Spleen (tissue), 11 donors: ENCODE measurements at regions not wholly inside any gene's neighbourhood (a gene's known extent, or its start where the extent isn't known, plus 50 kb on each side); places are given as distances from the start of the nearest gene placed in this dataset.
"Not testable (repeated sequence)": the region's sequence is repeated elsewhere in the genome, so short reads cannot be mapped to it uniquely, and the experiment has no call there.

ENCODE experiments used
- DNase-seq: peaks from one replicate; pipeline ENCODE4 v3.0.0-alpha.2; 2020
- H3K27ac ChIP-seq, 8 donors: fragments of 200-600 bp; sonication (generic) in 7 of 8; 1 replicate in 4 of 8; 2 replicates in 4 of 8; pipeline versions ENCODE4 v1.5.0 to v1.8.0; 2016 to 2021; ENCODE audit warnings: inconsistent platforms in 4 of 8, mild to moderate bottlenecking in 4 of 8, moderate library complexity in 1 of 8
- H3K27me3 ChIP-seq, 7 donors: fragments of 200-600 bp; sonication (generic) in 6 of 7; replicated peaks in 1 of 7; 1 replicate in 4 of 7; 2 replicates in 3 of 7; pipeline versions ENCODE4 v1.5.0 to v1.8.0; 2016 to 2021; ENCODE audit warnings: inconsistent platforms in 3 of 7, mild to moderate bottlenecking in 1 of 7
- H3K36me3 ChIP-seq, 6 donors: fragments of 200-600 bp; sonication (generic) in 5 of 6; 1 replicate in 4 of 6; 2 replicates in 2 of 6; pipeline versions ENCODE4 v1.5.0 to v1.8.0; 2016 to 2021; ENCODE audit warnings: inconsistent platforms in 2 of 6
- H3K4me1 ChIP-seq, 6 donors: fragments of 200-600 bp; sonication (generic) in 5 of 6; 1 replicate in 3 of 6; 2 replicates in 3 of 6; pipeline versions ENCODE4 v1.5.0 to v1.8.0; 2016 to 2021; ENCODE audit warnings: inconsistent platforms in 3 of 6
- H3K4me3 ChIP-seq, 8 donors: fragments of 200-600 bp; sonication (generic) in 7 of 8; 1 replicate in 4 of 8; 2 replicates in 4 of 8; pipeline versions ENCODE4 v1.5.0 to v1.8.0; 2016 to 2021; ENCODE audit warnings: inconsistent platforms in 4 of 8, mild to moderate bottlenecking in 4 of 8, moderate library complexity in 2 of 8
- H3K9me3 ChIP-seq, 8 donors: fragments of 200-600 bp; sonication (generic) in 7 of 8; 1 replicate in 4 of 8; 2 replicates in 4 of 8; pipeline versions ENCODE4 v1.5.0 to v1.8.0; 2016 to 2021; ENCODE audit warnings: inconsistent platforms in 4 of 8
- POLR2A ChIP-seq, 3 donors: fragments of 450-650 bp; IDR thresholded peaks; one replicate each; pipeline ENCODE4 v1.5.1; 2017; ENCODE audit warnings: antibody characterized with exemption in 3 of 3, mild to moderate bottlenecking in 1 of 3
- POLR2AphosphoS5 ChIP-seq, 3 donors: sonication (generic); formaldehyde crosslinking; IDR thresholded peaks; one replicate each; pipeline ENCODE4 v1.5.1; 2017; ENCODE audit warnings: antibody characterized with exemption in 3 of 3
- WGBS, 5 donors: extraction: QIAGEN DNeasy Blood & Tissue Kit in 3 of 5; methylation state at CpG; one replicate each; pipeline versions ENCODE4 v1.1.5 to v1.1.7; 2013 to 2018; 5-methylcytosine and 5-hydroxymethylcytosine counted together
- intact Hi-C: fragments of 100-400 bp; cut with DNase I; formaldehyde crosslinking; loops from one replicate; pipeline ENCODE4 v1.15.0; 2023; ENCODE audit warnings: low total_unique reads
- TF ChIP-seq, protein P1 (sequence below), 11 experiments: fragments of 200-600 bp in 7 of 11; fragments of 450-650 bp in 4 of 11; sonication (generic) in 4 of 11; IDR thresholded peaks in 8 of 11; conservative IDR thresholded peaks in 3 of 11; 1 replicate in 7 of 11; 2 replicates in 4 of 11; pipeline versions ENCODE4 v1.4.0 to v1.8.0; 2016 to 2021; ENCODE audit warnings: antibody characterized with exemption in 11 of 11, inconsistent platforms in 4 of 11, mild to moderate bottlenecking in 1 of 11
- donor health status: healthy with polysubstance abuse.
- donor health status: DM: no; HTN: no; CAD: no; lungs with moderate emphysema.
- donor health status: DM: no; HTN: no; CAD: no.
- donor health status: Bipolar disorder and iron deficiency.
- donor health status: healthy.
- donor health status: DM: no; HTN: no; CAD: no.
- donor health status: DM: yes; HTN: yes; CAD: no.

DNA sequence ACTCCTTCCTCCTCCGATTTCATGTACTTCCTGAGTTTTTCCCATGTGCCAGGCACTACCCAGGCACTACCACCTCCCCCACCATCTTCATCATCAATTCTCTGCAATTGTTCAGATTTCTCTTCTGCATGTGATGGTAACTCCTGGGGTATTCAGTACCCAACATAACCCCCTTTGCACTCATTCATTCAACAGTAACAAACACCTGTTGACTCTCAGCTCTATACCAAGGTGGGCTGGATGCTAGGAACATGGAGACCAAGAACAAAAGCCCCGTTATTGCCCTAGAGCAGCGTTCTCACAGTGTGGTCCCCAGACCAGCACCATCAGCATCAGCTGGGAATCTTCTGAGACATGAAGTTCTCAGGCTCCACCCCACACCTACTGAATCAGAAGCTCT is 113.0 kb upstream of the CHD2 start:
- DNase-seq, result peak; percentile 30
- Histone ChIP-seq H3K36me3 (peaks cover 0 to 16% (median 0%) of the 10 kb centered on the region in 6 donors), H3K4me3 (no peak overlapping the region), H3K27me3 (no peaks in the 10 kb centered on the region), H3K27ac (no peak overlapping the region), H3K9me3 (peaks cover 0 to 6% (median 0%) of the 10 kb centered on the region in 8 donors), H3K4me1 (no peaks in the 10 kb centered on the region)
- intact Hi-C loops, result no loop called here
- WGBS, 5 donors, result 84 to 94% (median 85%) methylated on average over 3 of the region's 3 CpGs
- TF ChIP-seq, protein P1, sequence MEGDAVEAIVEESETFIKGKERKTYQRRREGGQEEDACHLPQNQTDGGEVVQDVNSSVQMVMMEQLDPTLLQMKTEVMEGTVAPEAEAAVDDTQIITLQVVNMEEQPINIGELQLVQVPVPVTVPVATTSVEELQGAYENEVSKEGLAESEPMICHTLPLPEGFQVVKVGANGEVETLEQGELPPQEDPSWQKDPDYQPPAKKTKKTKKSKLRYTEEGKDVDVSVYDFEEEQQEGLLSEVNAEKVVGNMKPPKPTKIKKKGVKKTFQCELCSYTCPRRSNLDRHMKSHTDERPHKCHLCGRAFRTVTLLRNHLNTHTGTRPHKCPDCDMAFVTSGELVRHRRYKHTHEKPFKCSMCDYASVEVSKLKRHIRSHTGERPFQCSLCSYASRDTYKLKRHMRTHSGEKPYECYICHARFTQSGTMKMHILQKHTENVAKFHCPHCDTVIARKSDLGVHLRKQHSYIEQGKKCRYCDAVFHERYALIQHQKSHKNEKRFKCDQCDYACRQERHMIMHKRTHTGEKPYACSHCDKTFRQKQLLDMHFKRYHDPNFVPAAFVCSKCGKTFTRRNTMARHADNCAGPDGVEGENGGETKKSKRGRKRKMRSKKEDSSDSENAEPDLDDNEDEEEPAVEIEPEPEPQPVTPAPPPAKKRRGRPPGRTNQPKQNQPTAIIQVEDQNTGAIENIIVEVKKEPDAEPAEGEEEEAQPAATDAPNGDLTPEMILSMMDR (IDR thresholded peaks at IDR 0.05 in 8 of 11, conservative IDR thresholded peaks at IDR 0.05 in 3 of 11), result no peak
- no peak for TF ChIP-seq POLR2AphosphoS5 (IDR thresholded peaks at IDR 0.05)
- no peak for TF ChIP-seq POLR2A (IDR thresholded peaks at IDR 0.05)

DNA sequence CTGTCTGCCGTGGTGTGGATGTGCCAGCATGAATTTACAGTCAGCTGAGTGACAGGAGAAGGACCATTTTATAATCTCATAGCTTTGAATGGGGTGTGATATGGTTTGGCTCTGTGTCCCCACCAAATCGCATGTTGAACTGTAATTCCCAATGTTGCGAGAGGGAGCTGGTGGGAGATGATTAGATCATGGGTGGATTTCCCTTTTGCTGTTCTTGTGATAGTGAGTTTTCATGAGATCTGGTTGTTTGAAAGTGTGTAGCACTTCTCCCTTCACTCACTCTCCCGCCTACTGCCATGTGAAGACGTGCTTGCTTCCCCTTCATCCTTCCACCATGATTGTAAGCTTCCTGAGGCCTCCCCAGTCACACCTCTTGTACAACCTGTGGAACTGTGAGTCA is 111.9 kb upstream of the CHD2 start:
- Histone ChIP-seq H3K9me3 (peaks cover 0 to 6% (median 0%) of the 10 kb centered on the region in 8 donors), H3K4me3 (no peak overlapping the region), H3K27me3 (no peaks in the 10 kb centered on the region), H3K27ac (no peak overlapping the region), H3K36me3 (peaks cover 0 to 16% (median 0%) of the 10 kb centered on the region in 6 donors), H3K4me1 (no peaks in the 10 kb centered on the region)
- intact Hi-C loops, result no loop called here
- DNase-seq, result peak; percentile 6
- 90 to 100% (median 95%) methylated on average over 5 of the region's 5 CpGs for whole genome bisulfite sequencing, 5 donors
- TF ChIP-seq, protein P1 (IDR thresholded peaks at IDR 0.05 in 8 of 11, conservative IDR thresholded peaks at IDR 0.05 in 3 of 11), result no peak
- TF ChIP-seq POLR2AphosphoS5 (IDR thresholded peaks at IDR 0.05) (no peak), POLR2A (IDR thresholded peaks at IDR 0.05) (no peak)

DNA sequence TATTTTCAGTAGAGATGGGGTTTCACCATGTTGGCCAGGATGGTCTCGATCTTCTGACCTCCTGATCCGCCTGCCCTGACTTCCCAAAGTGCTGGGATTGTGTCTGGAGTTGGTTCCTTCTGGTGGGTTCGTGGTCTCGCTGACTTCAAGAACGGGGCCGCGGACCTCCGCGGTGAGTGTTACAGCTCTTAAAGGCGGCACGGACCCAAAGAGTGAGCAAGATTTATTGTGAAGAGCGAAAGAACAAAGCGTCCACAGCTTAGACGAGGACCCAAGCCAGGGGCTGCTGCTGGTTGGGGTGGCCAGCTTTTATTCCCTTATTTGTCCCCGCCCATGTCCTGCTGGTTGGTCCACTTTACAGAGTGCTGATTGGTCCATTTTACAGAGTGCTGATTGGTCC is 111.3 kb upstream of the CHD2 start:
- H3K36me3 ChIP-seq, result peaks cover 0 to 16% (median 0%) of the 10 kb centered on the region in 6 donors
- H3K4me1 ChIP-seq, intact Hi-C loops, H3K9me3 ChIP-seq, H3K27ac ChIP-seq, H3K4me3 ChIP-seq, H3K27me3 ChIP-seq: not testable (repeated sequence)
- peak; percentile 34 for DNase-seq
- 96 to 98% (median 98%) methylated on average over 15 of the region's 15 CpGs for WGBS, 5 donors

DNA sequence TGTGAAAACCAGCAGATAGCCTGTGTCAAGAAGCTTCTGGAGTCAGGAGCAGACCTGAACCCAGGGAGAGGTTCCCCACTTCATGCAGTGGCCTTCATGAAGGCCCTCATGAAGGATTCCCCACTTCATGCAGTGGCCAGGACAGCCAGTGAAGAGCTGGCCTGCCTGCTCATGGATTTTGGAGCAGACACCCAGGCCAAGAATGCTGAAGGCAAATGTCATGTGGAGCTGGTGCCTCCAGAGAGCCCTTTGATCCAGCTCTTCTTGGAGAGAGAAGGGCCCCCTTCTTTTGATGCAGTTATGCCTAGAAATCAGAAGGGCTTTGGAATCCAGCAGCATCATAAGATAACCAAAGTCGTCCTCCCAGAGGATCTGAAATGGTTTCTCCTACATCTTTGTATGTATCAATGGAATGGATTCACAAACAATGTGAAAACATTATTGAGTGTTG is 103.9 kb upstream of the CHD2 start:
- peaks cover 4 to 11% (median 8%) of the 10 kb centered on the region in 6 donors for H3K4me1 ChIP-seq
- TF ChIP-seq, protein P1 (IDR thresholded peaks at IDR 0.05 in 8 of 11, conservative IDR thresholded peaks at IDR 0.05 in 3 of 11), result no peak
- no peaks in the 10 kb centered on the region for H3K36me3 ChIP-seq
- no peak overlapping the region for H3K27ac ChIP-seq
- H3K27me3 ChIP-seq, result no peaks in the 10 kb centered on the region
- peak; percentile 33 for DNase-seq
- no peaks in the 10 kb centered on the region for H3K9me3 ChIP-seq
- intact Hi-C loops, result loop anchor here (5.0 kb wide), 1 partner anchor 126 kb away; no protein-coding TSS in a partner anchor
- WGBS, 5 donors, result 78 to 95% (median 83%) methylated on average over 1 of the region's 1 CpG
- H3K4me3 ChIP-seq, result no peak overlapping the region
